Adrenal gland (tissue), 5 donors: ENCODE measurements at regions not wholly inside any gene's neighbourhood (a gene's known extent, or its start where the extent isn't known, plus 50 kb on each side); places are given as distances from the start of the nearest gene placed in this dataset.

Source experiments
- CTCF ChIP-seq, 6 experiments: fragments of 450-650 bp in 4 of 6; fragments of 200-600 bp in 2 of 6; sonication (generic) in 1 of 6; IDR thresholded peaks; 1 replicate in 5 of 6; 2 replicates in 1 of 6; pipeline versions ENCODE4 v1.5.1 to v1.8.0; 2016 to 2021; ENCODE audit warnings: antibody characterized with exemption in 6 of 6, mild to moderate bottlenecking in 2 of 6, moderate library complexity in 1 of 6
- POLR2A ChIP-seq, 2 donors: fragments of 450-650 bp; IDR thresholded peaks; one replicate each; pipeline ENCODE4 v1.6.1; 2017; ENCODE audit warnings: antibody characterized with exemption in 2 of 2, mild to moderate bottlenecking in 2 of 2, moderate library complexity in 1 of 2
- donor health status: DM: no; HTN: no; CAD: no.

GRCh38 chr15:24008476-24008875 lies 321.4 kb upstream of the NDN start:
- TF ChIP-seq CTCF (IDR thresholded peaks at IDR 0.05) = no peak
- TF ChIP-seq POLR2A (IDR thresholded peaks at IDR 0.05) = no peak
